Neural progenitor cell (in vitro differentiated cells): ENCODE measurements at regions not wholly inside any gene's neighbourhood (a gene's known extent, or its start where the extent isn't known, plus 50 kb on each side); places are given as distances from the start of the nearest gene placed in this dataset.
A peak's percentile ranks its signal among the peaks of the same experiment; 100 is the strongest.

ENCODE experiments used
- DNase-seq: peaks from one replicate; pipeline ENCODE4 v3.0.0-alpha.2; 2016; ENCODE audit warnings: low spot score
- H2AFZ ChIP-seq: fragments of 200-600 bp; sonication (generic); replicated peaks from 2 replicates; pipeline ENCODE4 v1.6.1; 2016; ENCODE audit warnings: antibody characterized with exemption
- H3F3A ChIP-seq: fragments of 200-600 bp; sonication (generic); 2 replicates; pipeline ENCODE4 v1.6.1; 2016; ENCODE audit warnings: antibody characterized with exemption, low read depth
- H3K27ac ChIP-seq: fragments of 200-600 bp; sonication (generic); 2 replicates; pipeline ENCODE4 v1.5.1; 2016; ENCODE audit warnings: mild to moderate bottlenecking
- H3K27me3 ChIP-seq: fragments of 200-600 bp; sonication (generic); 2 replicates; pipeline ENCODE4 v1.6.1; 2016; ENCODE audit warnings: mild to moderate bottlenecking, moderate library complexity
- H3K36me3 ChIP-seq: fragments of 200-600 bp; sonication (generic); 2 replicates; pipeline ENCODE4 v1.5.1; 2016
- H3K4me1 ChIP-seq: fragments of 200-600 bp; sonication (generic); 2 replicates; pipeline ENCODE4 v1.6.1; 2016; ENCODE audit warnings: mixed run types
- H3K4me2 ChIP-seq: fragments of 200-600 bp; sonication (generic); 2 replicates; pipeline ENCODE4 v1.6.1; 2016
- H3K4me3 ChIP-seq: fragments of 200-600 bp; sonication (generic); 2 replicates; pipeline ENCODE4 v1.5.1; 2016
- H3K79me2 ChIP-seq: fragments of 200-600 bp; sonication (generic); 2 replicates; pipeline ENCODE4 v1.6.1; 2016; ENCODE audit warnings: low read depth
- H3K9ac ChIP-seq: fragments of 200-600 bp; sonication (generic); 2 replicates; pipeline ENCODE4 v1.6.1; 2016
- H3K9me3 ChIP-seq: fragments of 200-600 bp; sonication (generic); 2 replicates; pipeline ENCODE4 v1.5.1; 2016; ENCODE audit warnings: low read depth
- H4K20me1 ChIP-seq: fragments of 200-600 bp; sonication (generic); 2 replicates; pipeline ENCODE4 v1.6.1; 2016; ENCODE audit warnings: low read depth
- H3K27ac Mint-ChIP-seq: 3 replicates; pipeline ENCODE4 v1.8.0; 2021; ENCODE audit warnings: mixed read lengths
- H3K27me3 Mint-ChIP-seq: 2 replicates; pipeline ENCODE4 v1.8.0; 2022; ENCODE audit warnings: low read depth, mild to moderate bottlenecking, inconsistent platforms, moderate library complexity, mixed read lengths; ENCODE audit not compliant: insufficient read depth
- H3K36me3 Mint-ChIP-seq: 3 replicates; pipeline ENCODE4 v1.8.0; 2021; ENCODE audit warnings: mixed read lengths
- H3K4me1 Mint-ChIP-seq: 3 replicates; pipeline ENCODE4 v1.8.0; 2021; ENCODE audit warnings: mixed read lengths
- H3K4me3 Mint-ChIP-seq: 3 replicates; pipeline ENCODE4 v1.8.0; 2021; ENCODE audit warnings: mild to moderate bottlenecking, moderate library complexity, mixed read lengths
- H3K9me3 Mint-ChIP-seq: 3 replicates; pipeline ENCODE4 v1.8.0; 2020; ENCODE audit warnings: mixed read lengths
- CTCF ChIP-seq: fragments of 200-600 bp; sonication (generic); IDR thresholded peaks from 2 replicates; pipeline ENCODE4 v1.5.1; 2017; ENCODE audit warnings: antibody characterized with exemption, mild to moderate bottlenecking
- EZH2 ChIP-seq: fragments of 200-600 bp; sonication (generic); IDR thresholded peaks from 2 replicates; pipeline ENCODE4 v1.6.1; 2017; ENCODE audit warnings: antibody characterized with exemption, mild to moderate bottlenecking, moderate library complexity
- EZH2phosphoT487 ChIP-seq: fragments of 200-600 bp; sonication (generic); IDR thresholded peaks from 2 replicates; pipeline ENCODE4 v1.6.1; 2017; ENCODE audit warnings: antibody characterized with exemption

DNA sequence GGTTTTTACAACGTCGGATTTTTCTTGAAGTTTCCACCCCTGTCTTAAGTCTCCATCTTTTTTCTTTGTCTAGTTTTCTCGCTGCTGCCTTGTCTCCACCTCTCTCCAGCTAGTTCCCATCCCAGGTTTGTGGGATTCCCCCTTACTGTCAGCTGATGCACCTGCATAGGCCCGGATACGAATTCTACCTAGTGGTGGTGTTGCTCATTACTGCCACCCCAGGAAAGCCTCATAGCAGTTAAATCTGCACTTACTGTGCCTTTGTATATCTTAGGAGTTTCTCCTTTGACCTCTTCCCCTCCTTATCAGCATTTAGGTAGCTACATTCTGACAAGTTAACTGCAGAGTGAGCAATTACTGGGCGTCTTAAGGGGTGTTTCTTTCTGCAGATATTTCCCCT lies 1693.1 kb upstream of the TENM3 start:
- Histone ChIP-seq H2AFZ (no peak overlapping the region), H3K79me2 (no peaks in the 10 kb centered on the region), H3K27me3 (no peaks in the 10 kb centered on the region), H3K27ac (no peak overlapping the region), H3K4me2 (no peak overlapping the region), H3K9me3 (no peaks in the 10 kb centered on the region), H4K20me1 (no peaks in the 10 kb centered on the region), H3F3A (no peaks in the 10 kb centered on the region), H3K4me3 (no peak overlapping the region), H3K4me1 (no peaks in the 10 kb centered on the region), H3K9ac (no peak overlapping the region), H3K36me3 (no peaks in the 10 kb centered on the region)
- H3K9me3 Mint-ChIP-seq = peaks cover 13% of the 10 kb centered on the region
- no peak overlapping the region for H3K27ac Mint-ChIP-seq
- H3K27me3 Mint-ChIP-seq = peaks cover 4% of the 10 kb centered on the region
- H3K36me3 Mint-ChIP-seq = peaks cover 4% of the 10 kb centered on the region
- peak overlapping the region; percentile 58 for H3K4me3 Mint-ChIP-seq
- no peak for DNase-seq
- no peaks in the 10 kb centered on the region for H3K4me1 Mint-ChIP-seq
- no peak for TF ChIP-seq CTCF
- no peak for TF ChIP-seq EZH2
- TF ChIP-seq EZH2phosphoT487 = no peak

DNA sequence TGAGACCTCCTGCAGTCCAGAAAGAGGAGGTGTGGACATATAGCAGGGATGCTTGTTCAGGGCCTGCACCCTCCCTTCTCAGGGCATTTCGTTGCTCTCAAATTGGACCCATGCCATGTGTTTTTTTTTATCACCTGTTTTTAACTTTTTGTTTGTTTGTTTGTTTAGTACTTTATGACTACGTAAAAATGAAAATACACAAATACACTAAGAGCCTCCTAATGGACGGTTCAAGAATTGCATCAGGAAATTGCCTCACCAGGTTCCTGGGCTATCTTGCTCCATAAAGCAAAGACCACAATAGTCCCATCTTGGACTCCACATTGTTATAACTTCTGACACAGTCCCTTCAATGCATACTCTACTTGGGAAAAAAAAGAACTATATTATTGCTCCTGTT lies 1685.9 kb upstream of the TENM3 start:
- no peak overlapping the region for H3K4me3 ChIP-seq
- no peak for DNase-seq
- TF ChIP-seq EZH2 (no peak), EZH2phosphoT487 (no peak), CTCF (peak; percentile 48)
- H3K27me3 ChIP-seq = no peaks in the 10 kb centered on the region
- H3K36me3 ChIP-seq = no peaks in the 10 kb centered on the region
- Mint-ChIP-seq H3K27me3 (no peaks in the 10 kb centered on the region), H3K4me1 (no peaks in the 10 kb centered on the region), H3K4me3 (no peak overlapping the region), H3K36me3 (no peaks in the 10 kb centered on the region), H3K9me3 (peaks cover 2% of the 10 kb centered on the region), H3K27ac (no peak overlapping the region)
- H3K9me3 ChIP-seq = no peaks in the 10 kb centered on the region
- H3K27ac ChIP-seq = no peak overlapping the region
- H2AFZ ChIP-seq = no peak overlapping the region
- no peak overlapping the region for H3K9ac ChIP-seq
- no peaks in the 10 kb centered on the region for H3F3A ChIP-seq
- no peaks in the 10 kb centered on the region for H4K20me1 ChIP-seq
- H3K4me2 ChIP-seq = no peak overlapping the region
- no peaks in the 10 kb centered on the region for H3K79me2 ChIP-seq
- H3K4me1 ChIP-seq = peaks cover 9% of the 10 kb centered on the region

- H4K20me1 ChIP-seq = no peaks in the 10 kb centered on the region
- H2AFZ ChIP-seq = no peak overlapping the region
- Mint-ChIP-seq H3K9me3 (peaks cover 2% of the 10 kb centered on the region), H3K4me1 (no peaks in the 10 kb centered on the region), H3K27ac (no peak overlapping the region), H3K4me3 (no peak overlapping the region), H3K36me3 (no peaks in the 10 kb centered on the region), H3K27me3 (no peaks in the 10 kb centered on the region)
- no peak overlapping the region for H3K27ac ChIP-seq
- H3K9me3 ChIP-seq = no peaks in the 10 kb centered on the region
- peaks cover 9% of the 10 kb centered on the region for H3K4me1 ChIP-seq
- H3K9ac ChIP-seq = no peak overlapping the region
- no peak overlapping the region for H3K4me3 ChIP-seq
- H3K36me3 ChIP-seq = no peaks in the 10 kb centered on the region
- DNase-seq = no peak
- TF ChIP-seq CTCF (no peak), EZH2phosphoT487 (no peak), EZH2 (no peak)
- no peaks in the 10 kb centered on the region for H3K79me2 ChIP-seq
- H3K27me3 ChIP-seq = no peaks in the 10 kb centered on the region
- no peaks in the 10 kb centered on the region for H3F3A ChIP-seq
- H3K4me2 ChIP-seq = no peak overlapping the region
Measured at GRCh38 chr4:180557950-180558349, 1685.3 kb upstream of the TENM3 start.

DNA sequence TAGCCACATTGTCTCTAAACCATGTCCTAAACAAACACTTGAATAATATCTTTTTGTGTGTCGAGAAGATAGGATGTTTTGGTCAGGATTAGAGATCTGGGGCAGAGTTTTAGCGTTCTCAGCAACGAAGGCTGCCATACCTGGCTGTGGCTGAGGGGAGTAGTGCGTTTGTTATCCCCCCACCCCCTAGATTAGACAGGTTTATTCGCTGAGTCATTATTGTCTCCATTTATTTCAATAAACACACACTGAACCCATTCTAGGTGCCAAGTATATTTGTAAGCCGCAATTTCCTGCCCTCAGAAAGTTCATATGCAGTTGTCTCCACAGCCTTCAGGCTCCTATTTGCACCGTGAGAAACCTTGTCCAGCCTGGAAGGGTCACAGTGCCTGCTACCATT lies 1684.8 kb upstream of the TENM3 start:
- Histone ChIP-seq H3K4me1 (peaks cover 9% of the 10 kb centered on the region), H3K9me3 (no peaks in the 10 kb centered on the region), H3K4me2 (no peak overlapping the region), H3K27ac (no peak overlapping the region), H4K20me1 (no peaks in the 10 kb centered on the region), H3K36me3 (no peaks in the 10 kb centered on the region), H2AFZ (no peak overlapping the region), H3K4me3 (no peak overlapping the region), H3K27me3 (no peaks in the 10 kb centered on the region), H3F3A (no peaks in the 10 kb centered on the region), H3K79me2 (no peaks in the 10 kb centered on the region), H3K9ac (no peak overlapping the region)
- no peak overlapping the region for H3K4me3 Mint-ChIP-seq
- no peaks in the 10 kb centered on the region for H3K4me1 Mint-ChIP-seq
- no peak overlapping the region for H3K27ac Mint-ChIP-seq
- DNase-seq = no peak
- peaks cover 2% of the 10 kb centered on the region for H3K9me3 Mint-ChIP-seq
- H3K27me3 Mint-ChIP-seq = no peaks in the 10 kb centered on the region
- TF ChIP-seq EZH2phosphoT487 = no peak
- TF ChIP-seq EZH2 = no peak
- TF ChIP-seq CTCF = no peak
- no peaks in the 10 kb centered on the region for H3K36me3 Mint-ChIP-seq
